ENCODE measurements at regions not wholly inside any gene's neighbourhood (a gene's known extent, or its start where the extent isn't known, plus 50 kb on each side); places are given as distances from the start of the nearest gene placed in this dataset.
"Not testable (repeated sequence)": the region's sequence is repeated elsewhere in the genome, so short reads cannot be mapped to it uniquely, and the experiment has no call there.

DNA sequence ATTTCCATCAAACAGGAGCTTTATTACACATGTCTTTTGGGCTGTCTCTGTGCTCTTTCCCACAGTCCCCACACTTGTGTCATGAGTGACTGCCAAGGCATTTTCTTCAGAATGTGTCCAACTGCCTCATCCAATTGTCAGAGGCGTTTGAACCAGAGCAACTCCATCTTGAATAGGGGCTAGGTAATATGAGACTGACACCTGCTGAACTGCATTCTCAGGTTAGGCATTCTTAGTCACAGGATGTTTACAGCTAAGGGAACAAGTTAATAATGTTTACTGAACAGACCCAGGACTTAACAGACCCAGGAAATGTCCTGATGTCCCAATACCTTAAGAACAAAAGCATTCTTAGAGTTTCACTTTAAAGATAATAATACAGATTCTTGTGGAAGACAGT is 595.5 kb downstream of the REEP3 start:
- no peak overlapping the region for H3K4me3 ChIP-seq (ENCODE audit: low read length in 2 of 2)
- no peaks in the 10 kb centered on the region for H3K9me3 ChIP-seq (ENCODE audit: control insufficient read depth, low read length)
- no peaks in the 10 kb centered on the region for H3K4me1 ChIP-seq (ENCODE audit: control insufficient read depth in 1 of 2, insufficient read depth in 2 of 2, low read length in 2 of 2)
- DNase-seq: no peak
- H3K27ac ChIP-seq (ENCODE audit: low read depth in 1 of 2, low read length in 2 of 2): no peak overlapping the region
- no peaks in the 10 kb centered on the region for H3K27me3 ChIP-seq (ENCODE audit: control insufficient read depth in 1 of 2, insufficient read depth in 2 of 2, low read length in 1 of 2)
- 54 to 73% methylated on average over 1 of the region's 1 CpG for WGBS, 2 donors
- no peak for ATAC-seq (ENCODE audit: low FRiP score)
- intact Hi-C loops (cut with DNase I): no loop called here
- H3K36me3 ChIP-seq (ENCODE audit: control insufficient read depth in 1 of 2, insufficient read depth in 2 of 2, low read length in 1 of 2): no peaks in the 10 kb centered on the region

DNA sequence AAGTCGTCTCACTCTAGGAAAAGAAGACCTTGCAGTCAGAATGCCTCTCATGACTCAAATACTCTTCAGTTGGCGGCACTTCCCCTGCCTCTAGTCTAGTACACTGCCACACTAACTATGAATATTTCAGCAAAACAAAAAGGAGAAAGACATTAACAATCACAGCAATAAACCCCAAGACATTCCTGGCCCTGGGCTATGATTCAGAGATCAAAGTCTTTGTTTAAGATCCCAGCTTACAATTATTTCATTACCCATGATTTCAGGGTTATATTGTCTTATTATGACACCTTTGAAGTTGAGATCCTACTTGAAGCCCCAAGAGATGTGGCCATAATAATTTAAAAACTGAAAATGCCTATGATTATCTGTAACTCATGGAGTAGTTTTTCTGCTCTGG is 597.5 kb downstream of the REEP3 start:
- no peak overlapping the region for H3K4me3 ChIP-seq (ENCODE audit: low read length in 2 of 2)
- intact Hi-C loops (cut with DNase I): no loop called here
- ATAC-seq (ENCODE audit: low FRiP score): no peak
- 84 to 85% methylated on average over 2 of the region's 2 CpGs for WGBS, 2 donors
- no peaks in the 10 kb centered on the region for H3K27me3 ChIP-seq (ENCODE audit: control insufficient read depth in 1 of 2, insufficient read depth in 2 of 2, low read length in 1 of 2)
- no peaks in the 10 kb centered on the region for H3K4me1 ChIP-seq (ENCODE audit: control insufficient read depth in 1 of 2, insufficient read depth in 2 of 2, low read length in 2 of 2)
- H3K36me3 ChIP-seq (ENCODE audit: control insufficient read depth in 1 of 2, insufficient read depth in 2 of 2, low read length in 1 of 2): no peaks in the 10 kb centered on the region
- H3K9me3 ChIP-seq (ENCODE audit: control insufficient read depth, low read length): no peaks in the 10 kb centered on the region
- no peak overlapping the region for H3K27ac ChIP-seq (ENCODE audit: low read depth in 1 of 2, low read length in 2 of 2)
- no peak for DNase-seq

- H3K36me3 ChIP-seq (ENCODE audit: control insufficient read depth in 1 of 2, insufficient read depth in 2 of 2, low read length in 1 of 2); H3K27me3 ChIP-seq (ENCODE audit: control insufficient read depth in 1 of 2, insufficient read depth in 2 of 2, low read length in 1 of 2); DNase-seq; H3K9me3 ChIP-seq (ENCODE audit: control insufficient read depth, low read length); H3K4me3 ChIP-seq (ENCODE audit: low read length in 2 of 2); ATAC-seq (ENCODE audit: low FRiP score); H3K27ac ChIP-seq (ENCODE audit: low read depth in 1 of 2, low read length in 2 of 2); intact Hi-C loops (cut with DNase I); H3K4me1 ChIP-seq (ENCODE audit: control insufficient read depth in 1 of 2, insufficient read depth in 2 of 2, low read length in 2 of 2): not testable (repeated sequence)
- 85 to 91% methylated on average over 14 to 22 of the region's 23 CpGs for WGBS, 2 donors
These were observed 599.2 kb downstream of the REEP3 start for GRCh38 chr10:64120301-64120980.

- intact Hi-C loops (cut with DNase I): no loop called here
These were observed 609.0 kb downstream of the REEP3 start for GRCh38 chr10:64130152-64130551.

GRCh38 chr10:64134676-64135075 is 613.5 kb downstream of the REEP3 start:
- H3K36me3 ChIP-seq (ENCODE audit: control insufficient read depth in 1 of 2, insufficient read depth in 2 of 2, low read length in 1 of 2): no peaks in the 10 kb centered on the region
- no peaks in the 10 kb centered on the region for H3K4me1 ChIP-seq (ENCODE audit: control insufficient read depth in 1 of 2, insufficient read depth in 2 of 2, low read length in 2 of 2)
- WGBS, 2 donors: 69 to 79% methylated on average over 1 of the region's 1 CpG
- DNase-seq (no peak), ATAC-seq (ENCODE audit: low FRiP score) (no peak)
- H3K27ac ChIP-seq (ENCODE audit: low read depth in 1 of 2, low read length in 2 of 2): no peak overlapping the region
- no peak overlapping the region for H3K4me3 ChIP-seq (ENCODE audit: low read length in 2 of 2)
- intact Hi-C loops (cut with DNase I): no loop called here
- no peaks in the 10 kb centered on the region for H3K9me3 ChIP-seq (ENCODE audit: control insufficient read depth, low read length)
- no peaks in the 10 kb centered on the region for H3K27me3 ChIP-seq (ENCODE audit: control insufficient read depth in 1 of 2, insufficient read depth in 2 of 2, low read length in 1 of 2)

More at GRCh38 chr10:64130152-64130551, 609.0 kb downstream of the REEP3 start:
- Histone ChIP-seq H3K27me3 (ENCODE audit: control insufficient read depth in 1 of 2, insufficient read depth in 2 of 2, low read length in 1 of 2) (no peaks in the 10 kb centered on the region), H3K4me1 (ENCODE audit: control insufficient read depth in 1 of 2, insufficient read depth in 2 of 2, low read length in 2 of 2) (no peaks in the 10 kb centered on the region), H3K4me3 (ENCODE audit: low read length in 2 of 2) (no peak overlapping the region), H3K27ac (ENCODE audit: low read depth in 1 of 2, low read length in 2 of 2) (no peak overlapping the region), H3K9me3 (ENCODE audit: control insufficient read depth, low read length) (peaks cover 1% of the 10 kb centered on the region), H3K36me3 (ENCODE audit: control insufficient read depth in 1 of 2, insufficient read depth in 2 of 2, low read length in 1 of 2) (no peaks in the 10 kb centered on the region)
- WGBS, 2 donors: 75 to 77% methylated on average over 1 of the region's 1 CpG
- DNase-seq: no peak
- ATAC-seq (ENCODE audit: low FRiP score): no peak

DNA sequence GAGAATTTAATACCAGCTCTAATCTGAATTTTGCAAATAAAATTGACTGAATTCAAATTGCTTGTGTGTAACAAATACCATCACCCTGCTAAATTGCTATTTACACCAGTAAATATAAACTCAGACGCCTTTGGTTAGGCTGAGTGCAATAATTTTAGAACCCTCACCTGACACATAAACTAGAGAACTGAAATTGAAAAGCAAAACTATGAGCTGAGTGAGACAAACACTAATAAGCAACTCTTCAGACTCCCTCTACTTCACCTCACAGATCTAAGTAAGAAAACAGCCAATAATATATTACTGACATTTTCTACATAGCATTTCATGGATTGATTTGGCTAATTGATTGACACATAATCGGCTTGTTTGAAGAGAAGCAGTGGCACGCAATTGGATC is 621.2 kb downstream of the REEP3 start:
- no peak for ATAC-seq (ENCODE audit: low FRiP score)
- 88 to 89% methylated on average over 3 of the region's 3 CpGs for WGBS, 2 donors
- no peak overlapping the region for H3K27ac ChIP-seq (ENCODE audit: low read depth in 1 of 2, low read length in 2 of 2)
- no peak overlapping the region for H3K4me3 ChIP-seq (ENCODE audit: low read length in 2 of 2)
- no peak for DNase-seq
- no peaks in the 10 kb centered on the region for H3K4me1 ChIP-seq (ENCODE audit: control insufficient read depth in 1 of 2, insufficient read depth in 2 of 2, low read length in 2 of 2)
- intact Hi-C loops (cut with DNase I): no loop called here
- H3K27me3 ChIP-seq (ENCODE audit: control insufficient read depth in 1 of 2, insufficient read depth in 2 of 2, low read length in 1 of 2): no peaks in the 10 kb centered on the region
- no peaks in the 10 kb centered on the region for H3K36me3 ChIP-seq (ENCODE audit: control insufficient read depth in 1 of 2, insufficient read depth in 2 of 2, low read length in 1 of 2)
- no peaks in the 10 kb centered on the region for H3K9me3 ChIP-seq (ENCODE audit: control insufficient read depth, low read length)

- no peak for DNase-seq
- no peak for ATAC-seq (ENCODE audit: low FRiP score)
- Histone ChIP-seq H3K27ac (ENCODE audit: low read depth in 1 of 2, low read length in 2 of 2) (no peak overlapping the region), H3K9me3 (ENCODE audit: control insufficient read depth, low read length) (no peaks in the 10 kb centered on the region), H3K4me3 (ENCODE audit: low read length in 2 of 2) (no peak overlapping the region), H3K27me3 (ENCODE audit: control insufficient read depth in 1 of 2, insufficient read depth in 2 of 2, low read length in 1 of 2) (no peaks in the 10 kb centered on the region), H3K36me3 (ENCODE audit: control insufficient read depth in 1 of 2, insufficient read depth in 2 of 2, low read length in 1 of 2) (no peaks in the 10 kb centered on the region), H3K4me1 (ENCODE audit: control insufficient read depth in 1 of 2, insufficient read depth in 2 of 2, low read length in 2 of 2) (no peaks in the 10 kb centered on the region)
- intact Hi-C loops (cut with DNase I): no loop called here
These were observed 627.4 kb downstream of the REEP3 start for GRCh38 chr10:64148607-64149006.

DNA sequence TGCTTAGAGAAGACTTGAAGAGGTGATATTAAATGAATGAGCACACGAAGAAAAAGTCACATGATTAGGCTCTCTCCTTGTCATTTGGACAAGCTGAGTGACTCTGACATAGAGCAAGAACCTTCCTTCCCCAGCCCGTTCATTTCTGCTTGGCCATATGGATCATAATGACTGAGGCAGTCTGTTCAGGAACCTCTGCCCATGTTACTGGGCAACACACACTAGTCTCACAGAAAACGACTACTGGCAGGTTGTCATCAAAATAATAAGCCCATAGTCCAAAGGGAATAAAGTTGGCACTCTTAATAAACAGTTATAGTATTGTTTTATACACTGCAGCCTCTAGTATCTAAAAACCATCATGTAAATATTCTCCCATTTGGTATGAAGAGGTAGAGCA is 635.0 kb downstream of the REEP3 start:
- no peaks in the 10 kb centered on the region for H3K27me3 ChIP-seq (ENCODE audit: control insufficient read depth in 1 of 2, insufficient read depth in 2 of 2, low read length in 1 of 2)
- DNase-seq (no peak), ATAC-seq (ENCODE audit: low FRiP score) (no peak)
- H3K9me3 ChIP-seq (ENCODE audit: control insufficient read depth, low read length): no peaks in the 10 kb centered on the region
- H3K36me3 ChIP-seq (ENCODE audit: control insufficient read depth in 1 of 2, insufficient read depth in 2 of 2, low read length in 1 of 2): no peaks in the 10 kb centered on the region
- H3K27ac ChIP-seq (ENCODE audit: low read depth in 1 of 2, low read length in 2 of 2): no peak overlapping the region
- H3K4me3 ChIP-seq (ENCODE audit: low read length in 2 of 2): no peak overlapping the region
- WGBS, 2 donors: 18 to 23% methylated on average over 3 of the region's 3 CpGs
- intact Hi-C loops (cut with DNase I): no loop called here
- peaks cover 3 to 4% of the 10 kb centered on the region in 2 donors for H3K4me1 ChIP-seq (ENCODE audit: control insufficient read depth in 1 of 2, insufficient read depth in 2 of 2, low read length in 2 of 2)

DNA sequence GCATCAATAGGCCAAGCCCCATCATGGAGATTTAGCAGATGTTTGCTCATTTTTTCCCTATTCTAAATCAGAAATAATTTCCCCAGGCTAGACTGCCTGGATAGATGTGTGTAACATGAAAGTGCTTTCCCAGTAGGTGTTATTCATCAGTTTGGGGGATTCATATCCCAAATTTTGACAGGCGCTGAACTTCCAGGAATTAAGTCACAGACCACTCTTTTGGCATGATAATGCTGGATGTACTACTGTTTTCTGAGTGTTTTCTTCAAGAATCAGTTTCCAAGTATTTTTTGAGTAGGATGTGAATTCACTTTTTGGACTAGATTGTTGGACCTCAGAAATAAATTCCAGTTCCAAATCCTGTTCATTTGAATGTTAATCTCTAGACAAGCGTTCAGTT is 637.4 kb downstream of the REEP3 start:
- H3K27ac ChIP-seq (ENCODE audit: low read depth in 1 of 2, low read length in 2 of 2): no peak overlapping the region
- H3K4me1 ChIP-seq (ENCODE audit: control insufficient read depth in 1 of 2, insufficient read depth in 2 of 2, low read length in 2 of 2): peaks cover 3 to 4% of the 10 kb centered on the region in 2 donors
- H3K27me3 ChIP-seq (ENCODE audit: control insufficient read depth in 1 of 2, insufficient read depth in 2 of 2, low read length in 1 of 2): no peaks in the 10 kb centered on the region
- H3K4me3 ChIP-seq (ENCODE audit: low read length in 2 of 2): no peak overlapping the region
- no peaks in the 10 kb centered on the region for H3K9me3 ChIP-seq (ENCODE audit: control insufficient read depth, low read length)
- intact Hi-C loops (cut with DNase I): no loop called here
- ATAC-seq (ENCODE audit: low FRiP score) (no peak), DNase-seq (no peak)
- WGBS, 2 donors: 68 to 73% methylated on average over 2 of the region's 2 CpGs
- no peaks in the 10 kb centered on the region for H3K36me3 ChIP-seq (ENCODE audit: control insufficient read depth in 1 of 2, insufficient read depth in 2 of 2, low read length in 1 of 2)

Measured in aorta (tissue), 5 donors.